ENCODE measurements at regions not wholly inside any gene's neighbourhood (a gene's known extent, or its start where the extent isn't known, plus 50 kb on each side); places are given as distances from the start of the nearest gene placed in this dataset.

DNA sequence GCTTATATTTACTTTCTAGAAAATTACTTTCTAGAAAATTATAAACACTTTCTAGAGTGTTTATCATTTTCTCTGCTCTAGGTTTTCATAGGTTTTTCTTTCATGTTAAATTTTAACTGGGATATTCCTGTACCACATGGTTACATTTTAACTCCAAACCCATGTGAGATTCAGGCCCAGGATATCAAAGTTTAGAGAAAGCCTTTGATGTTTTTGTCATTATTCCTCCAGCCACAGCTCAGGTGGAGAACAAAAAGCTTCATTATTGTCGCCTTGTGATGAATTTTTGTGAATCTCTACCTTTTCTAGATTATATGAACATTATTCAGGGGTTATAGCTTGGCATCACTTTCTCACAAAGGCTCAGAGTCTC is 816.0 kb downstream of the SQOR start:
- POLR2A ChIA-PET, result no interaction called here
- Histone ChIP-seq H3K4me2 (ENCODE audit: low read length) (no peak overlapping the region), H4K20me1 (ENCODE audit: insufficient read depth, low read length) (no peaks in the 10 kb centered on the region), H3K4me3 (ENCODE audit: low read depth, low read length, poor library complexity, severe bottlenecking) (no peak overlapping the region), H2AFZ (ENCODE audit: low read length) (no peak overlapping the region), H3K36me3 (ENCODE audit: insufficient read depth, low read length) (no peaks in the 10 kb centered on the region), H3K9me2 (ENCODE audit: insufficient read depth, low read length) (no peaks in the 10 kb centered on the region), H3K27ac (ENCODE audit: low read depth, low read length, poor library complexity, severe bottlenecking) (no peak overlapping the region), H3K4me1 (ENCODE audit: insufficient read depth, low read length, poor library complexity, severe bottlenecking) (no peaks in the 10 kb centered on the region), H3K9me3 (ENCODE audit: low read length) (no peaks in the 10 kb centered on the region), H3K79me2 (ENCODE audit: insufficient read depth, low read depth, low read length) (no peaks in the 10 kb centered on the region)
- TF ChIP-seq CTCF (conservative IDR thresholded peaks at IDR 0.05; ENCODE audit: low read length), result no peak
- no peak for TF ChIP-seq EZH2phosphoT487 (IDR thresholded peaks at IDR 0.05; ENCODE audit: borderline replicate concordance, low read depth, low read length)
- BruUV-seq (replicated peaks), result no TSS peak
- CTCF ChIA-PET (ENCODE audit: unreplicated experiment), result no interaction called here
- intact Hi-C loops (cut with micrococcal nuclease; ENCODE audit: unreplicated experiment), result no loop called here
- no peak for DNase-seq (ENCODE audit: low spot score)

GRCh38 chr15:46452297-46452820 is 817.5 kb downstream of the SQOR start:
- no TSS peak for BruUV-seq (replicated peaks)

More at GRCh38 chr15:46452297-46452820, 817.5 kb downstream of the SQOR start:
- DNase-seq (ENCODE audit: low spot score), result no peak
- H3K4me2 ChIP-seq (ENCODE audit: low read length), result no peak overlapping the region
- H3K4me3 ChIP-seq (ENCODE audit: low read depth, low read length, poor library complexity, severe bottlenecking), result no peak overlapping the region
- H3K9me3 ChIP-seq (ENCODE audit: low read length), result no peaks in the 10 kb centered on the region
- intact Hi-C loops (cut with micrococcal nuclease; ENCODE audit: unreplicated experiment), result no loop called here
- no peaks in the 10 kb centered on the region for H3K79me2 ChIP-seq (ENCODE audit: insufficient read depth, low read depth, low read length)
- no peak overlapping the region for H2AFZ ChIP-seq (ENCODE audit: low read length)
- POLR2A ChIA-PET, result interaction anchor here (0.8 kb wide), 1 partner anchor 10 kb away, joined by 3 read pairs; no protein-coding TSS in a partner anchor
- no peak overlapping the region for H3K27ac ChIP-seq (ENCODE audit: low read depth, low read length, poor library complexity, severe bottlenecking)
- no peaks in the 10 kb centered on the region for H3K36me3 ChIP-seq (ENCODE audit: insufficient read depth, low read length)
- H3K4me1 ChIP-seq (ENCODE audit: insufficient read depth, low read length, poor library complexity, severe bottlenecking), result no peaks in the 10 kb centered on the region
- H4K20me1 ChIP-seq (ENCODE audit: insufficient read depth, low read length), result no peaks in the 10 kb centered on the region
- TF ChIP-seq EZH2phosphoT487 (IDR thresholded peaks at IDR 0.05; ENCODE audit: borderline replicate concordance, low read depth, low read length) (no peak), CTCF (conservative IDR thresholded peaks at IDR 0.05; ENCODE audit: low read length) (no peak)
- no peaks in the 10 kb centered on the region for H3K9me2 ChIP-seq (ENCODE audit: insufficient read depth, low read length)
- CTCF ChIA-PET (ENCODE audit: unreplicated experiment), result no interaction called here

All from OCI-LY7 (cell line).